ENCODE measurements at regions not wholly inside any gene's neighbourhood (a gene's known extent, or its start where the extent isn't known, plus 50 kb on each side); places are given as distances from the start of the nearest gene placed in this dataset.
"Not testable (repeated sequence)": the region's sequence is repeated elsewhere in the genome, so short reads cannot be mapped to it uniquely, and the experiment has no call there.

DNA sequence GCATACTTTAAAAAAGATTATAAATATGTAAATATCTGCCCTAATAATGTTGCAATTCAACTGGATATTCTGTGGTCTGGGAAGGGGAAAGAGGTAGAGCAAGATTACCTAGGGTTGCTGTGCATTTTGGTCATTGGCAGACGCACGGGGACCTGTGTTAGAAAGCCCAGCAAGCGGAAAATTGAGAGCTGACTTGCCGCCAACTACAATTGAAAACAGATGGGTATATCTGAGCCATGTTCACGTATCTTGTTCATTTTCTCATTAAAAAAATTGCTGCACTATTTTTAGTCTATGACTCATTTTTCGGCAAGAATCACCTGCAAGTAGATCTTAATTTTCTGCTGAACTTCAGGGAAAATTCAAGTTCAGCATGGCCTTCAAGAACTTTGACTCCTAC lies 308.5 kb upstream of the TMTC4 start:
- ChIA-PET CTCF (interaction anchor here (0.9 to 1.5 kb wide), 2 partner anchors 8 to 411 kb away, joined by 3 to 4 read pairs; no protein-coding TSS in a partner anchor), POLR2A (no interaction called here)
- no peak for DNase-seq (ENCODE audit: extremely low spot score)
- TF ChIP-seq, protein P1, sequence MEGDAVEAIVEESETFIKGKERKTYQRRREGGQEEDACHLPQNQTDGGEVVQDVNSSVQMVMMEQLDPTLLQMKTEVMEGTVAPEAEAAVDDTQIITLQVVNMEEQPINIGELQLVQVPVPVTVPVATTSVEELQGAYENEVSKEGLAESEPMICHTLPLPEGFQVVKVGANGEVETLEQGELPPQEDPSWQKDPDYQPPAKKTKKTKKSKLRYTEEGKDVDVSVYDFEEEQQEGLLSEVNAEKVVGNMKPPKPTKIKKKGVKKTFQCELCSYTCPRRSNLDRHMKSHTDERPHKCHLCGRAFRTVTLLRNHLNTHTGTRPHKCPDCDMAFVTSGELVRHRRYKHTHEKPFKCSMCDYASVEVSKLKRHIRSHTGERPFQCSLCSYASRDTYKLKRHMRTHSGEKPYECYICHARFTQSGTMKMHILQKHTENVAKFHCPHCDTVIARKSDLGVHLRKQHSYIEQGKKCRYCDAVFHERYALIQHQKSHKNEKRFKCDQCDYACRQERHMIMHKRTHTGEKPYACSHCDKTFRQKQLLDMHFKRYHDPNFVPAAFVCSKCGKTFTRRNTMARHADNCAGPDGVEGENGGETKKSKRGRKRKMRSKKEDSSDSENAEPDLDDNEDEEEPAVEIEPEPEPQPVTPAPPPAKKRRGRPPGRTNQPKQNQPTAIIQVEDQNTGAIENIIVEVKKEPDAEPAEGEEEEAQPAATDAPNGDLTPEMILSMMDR (IDR thresholded peaks at IDR 0.05; ENCODE audit: control extremely low read depth, extremely low read depth, low read depth, missing control alignments), result no peak

GRCh38 chr13:100980171-100980570 lies 305.6 kb upstream of the TMTC4 start:
- ChIA-PET CTCF (interaction anchor here (1.9 kb wide), 1 partner anchor 9 kb away, joined by 4 read pairs; no protein-coding TSS in a partner anchor), POLR2A (no interaction called here)
- TF ChIP-seq, protein P1 (IDR thresholded peaks at IDR 0.05; ENCODE audit: control extremely low read depth, extremely low read depth, low read depth, missing control alignments), result no peak
- no peak for DNase-seq (ENCODE audit: extremely low spot score)

GRCh38 chr13:100977841-100978240 lies 303.2 kb upstream of the TMTC4 start:
- CTCF ChIA-PET, result no interaction called here
- TF ChIP-seq, protein P1 (IDR thresholded peaks at IDR 0.05; ENCODE audit: control extremely low read depth, extremely low read depth, low read depth, missing control alignments), result no peak
- no peak for DNase-seq (ENCODE audit: extremely low spot score)
- POLR2A ChIA-PET, result no interaction called here

- ChIA-PET CTCF (no interaction called here), POLR2A (no interaction called here)
- DNase-seq (ENCODE audit: extremely low spot score), result no peak
- TF ChIP-seq, protein P1 (IDR thresholded peaks at IDR 0.05; ENCODE audit: control extremely low read depth, extremely low read depth, low read depth, missing control alignments), result no peak
Measured at GRCh38 chr13:100976993-100977392, 302.4 kb upstream of the TMTC4 start.

GRCh38 chr13:100975666-100976065 lies 301.1 kb upstream of the TMTC4 start:
- CTCF ChIA-PET, result interaction anchor here (1.9 kb wide), 1 partner anchor 8 kb away, joined by 4 read pairs; no protein-coding TSS in a partner anchor
- DNase-seq (ENCODE audit: extremely low spot score); POLR2A ChIA-PET: not testable (repeated sequence)

DNA sequence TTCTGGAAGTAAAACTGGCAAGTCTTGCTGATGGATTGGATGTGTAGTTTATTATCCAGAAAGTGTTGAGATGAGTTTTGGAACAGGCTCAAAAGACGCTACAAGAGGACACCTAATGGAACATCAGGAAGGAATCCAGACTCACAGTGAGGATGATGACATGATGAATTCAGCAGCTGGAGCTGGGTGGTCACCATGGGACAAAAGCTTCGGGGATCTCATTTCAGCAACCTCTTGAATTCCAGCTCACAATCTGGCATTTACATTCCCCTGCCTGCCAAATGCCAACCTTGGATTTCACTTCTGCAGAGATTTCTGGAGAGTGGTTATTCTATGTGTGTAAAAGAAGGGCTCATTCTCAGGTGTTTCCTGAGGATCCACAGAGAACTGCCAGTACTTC lies 288.0 kb upstream of the TMTC4 start:
- no peak for DNase-seq (ENCODE audit: extremely low spot score)
- TF ChIP-seq, protein P1 (IDR thresholded peaks at IDR 0.05; ENCODE audit: control extremely low read depth, extremely low read depth, low read depth, missing control alignments), result no peak
- ChIA-PET CTCF (interaction anchor here (0.9 kb wide), 1 partner anchor 10 kb away, joined by 3 read pairs; no protein-coding TSS in a partner anchor), POLR2A (no interaction called here)

DNA sequence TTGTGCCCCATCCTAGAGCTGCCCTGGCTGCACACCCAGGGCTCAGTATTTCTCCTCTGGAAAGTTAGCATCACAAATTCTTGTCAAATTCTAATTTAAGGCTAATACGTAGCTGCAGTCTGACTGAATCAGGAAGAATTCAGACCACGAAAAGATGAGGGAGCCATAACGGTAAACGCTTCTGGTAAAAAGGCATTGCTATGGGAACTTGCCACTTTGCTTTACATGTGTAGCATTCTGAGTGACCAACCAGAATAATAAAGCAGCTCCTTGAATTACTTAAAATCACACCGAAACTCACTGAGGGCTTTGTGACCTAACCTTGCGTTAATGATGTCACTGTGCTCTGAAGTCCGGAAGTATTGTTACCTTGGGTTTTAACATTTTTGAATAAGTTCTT lies 286.6 kb upstream of the TMTC4 start:
- ChIA-PET CTCF (no interaction called here), POLR2A (no interaction called here)
- TF ChIP-seq, protein P1 (IDR thresholded peaks at IDR 0.05; ENCODE audit: control extremely low read depth, extremely low read depth, low read depth, missing control alignments), result no peak
- DNase-seq (ENCODE audit: extremely low spot score), result no peak

Measured in GM10248 (cell line).